ENCODE measurements at regions not wholly inside any gene's neighbourhood (a gene's known extent, or its start where the extent isn't known, plus 50 kb on each side); places are given as distances from the start of the nearest gene placed in this dataset.

GRCh38 chr11:92313784-92314183 is 89.2 kb downstream of the FAT3 start:
- TF ChIP-seq CTCF (IDR thresholded peaks at IDR 0.05): no peak
- no peak for TF ChIP-seq POLR2AphosphoS5 (IDR thresholded peaks at IDR 0.05)
- TF ChIP-seq POLR2A (IDR thresholded peaks at IDR 0.05): no peak
- TF ChIP-seq EP300 (IDR thresholded peaks at IDR 0.05): no peak

All from stomach (tissue), 4 donors.